ENCODE measurements at regions not wholly inside any gene's neighbourhood (a gene's known extent, or its start where the extent isn't known, plus 50 kb on each side); places are given as distances from the start of the nearest gene placed in this dataset.

GRCh38 chr10:29713450-29713849 lies 78.7 kb upstream of the SVIL start:
- Histone ChIP-seq H3K4me3 (ENCODE audit: low read length, poor library complexity, severe bottlenecking) (no peak overlapping the region), H3K4me2 (ENCODE audit: low read depth, low read length, poor library complexity, severe bottlenecking) (no peak overlapping the region), H3K9me2 (replicated peaks; ENCODE audit: low read depth, low read length) (no peaks in the 10 kb centered on the region), H3K9ac (ENCODE audit: low read depth, low read length, poor library complexity, severe bottlenecking) (no peak overlapping the region), H3F3A (ENCODE audit: low read depth) (no peaks in the 10 kb centered on the region), H3K36me3 (ENCODE audit: insufficient read depth, low read length) (no peaks in the 10 kb centered on the region), H2AFZ (ENCODE audit: low read length) (no peak overlapping the region), H3K4me1 (ENCODE audit: insufficient read depth, low read length, poor library complexity, severe bottlenecking) (no peaks in the 10 kb centered on the region), H3K9me3 (ENCODE audit: insufficient read depth, low read depth, low read length) (no peaks in the 10 kb centered on the region), H3K27me3 (ENCODE audit: insufficient read depth, low read length, poor library complexity, severe bottlenecking) (no peaks in the 10 kb centered on the region), H4K20me1 (ENCODE audit: insufficient read depth, low read length, poor library complexity, severe bottlenecking) (no peaks in the 10 kb centered on the region), H3K79me2 (ENCODE audit: insufficient read depth, low read length) (peaks cover 11% of the 10 kb centered on the region; the same call in 1 of the 2 replicates)
- TF ChIP-seq EZH2phosphoT487 (IDR thresholded peaks at IDR 0.05; ENCODE audit: borderline replicate concordance), result no peak
- TF ChIP-seq, protein P1, sequence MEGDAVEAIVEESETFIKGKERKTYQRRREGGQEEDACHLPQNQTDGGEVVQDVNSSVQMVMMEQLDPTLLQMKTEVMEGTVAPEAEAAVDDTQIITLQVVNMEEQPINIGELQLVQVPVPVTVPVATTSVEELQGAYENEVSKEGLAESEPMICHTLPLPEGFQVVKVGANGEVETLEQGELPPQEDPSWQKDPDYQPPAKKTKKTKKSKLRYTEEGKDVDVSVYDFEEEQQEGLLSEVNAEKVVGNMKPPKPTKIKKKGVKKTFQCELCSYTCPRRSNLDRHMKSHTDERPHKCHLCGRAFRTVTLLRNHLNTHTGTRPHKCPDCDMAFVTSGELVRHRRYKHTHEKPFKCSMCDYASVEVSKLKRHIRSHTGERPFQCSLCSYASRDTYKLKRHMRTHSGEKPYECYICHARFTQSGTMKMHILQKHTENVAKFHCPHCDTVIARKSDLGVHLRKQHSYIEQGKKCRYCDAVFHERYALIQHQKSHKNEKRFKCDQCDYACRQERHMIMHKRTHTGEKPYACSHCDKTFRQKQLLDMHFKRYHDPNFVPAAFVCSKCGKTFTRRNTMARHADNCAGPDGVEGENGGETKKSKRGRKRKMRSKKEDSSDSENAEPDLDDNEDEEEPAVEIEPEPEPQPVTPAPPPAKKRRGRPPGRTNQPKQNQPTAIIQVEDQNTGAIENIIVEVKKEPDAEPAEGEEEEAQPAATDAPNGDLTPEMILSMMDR (conservative IDR thresholded peaks at IDR 0.05; ENCODE audit: low read length), result no peak

GRCh38 chr10:29712108-29712507 lies 77.3 kb upstream of the SVIL start:
- H3K9me3 ChIP-seq (ENCODE audit: insufficient read depth, low read depth, low read length), result no peaks in the 10 kb centered on the region
- no peak overlapping the region for H3K4me2 ChIP-seq (ENCODE audit: low read depth, low read length, poor library complexity, severe bottlenecking)
- no peaks in the 10 kb centered on the region for H3K4me1 ChIP-seq (ENCODE audit: insufficient read depth, low read length, poor library complexity, severe bottlenecking)
- H3K4me3 ChIP-seq (ENCODE audit: low read length, poor library complexity, severe bottlenecking), result no peak overlapping the region
- no peaks in the 10 kb centered on the region for H4K20me1 ChIP-seq (ENCODE audit: insufficient read depth, low read length, poor library complexity, severe bottlenecking)
- H3K36me3 ChIP-seq (ENCODE audit: insufficient read depth, low read length), result no peaks in the 10 kb centered on the region
- no peak overlapping the region for H3K9ac ChIP-seq (ENCODE audit: low read depth, low read length, poor library complexity, severe bottlenecking)
- TF ChIP-seq, protein P1 (conservative IDR thresholded peaks at IDR 0.05; ENCODE audit: low read length), result no peak
- peaks cover 8% of the 10 kb centered on the region; the same call in 1 of the 2 replicates for H3K79me2 ChIP-seq (ENCODE audit: insufficient read depth, low read length)
- H3K9me2 ChIP-seq (replicated peaks; ENCODE audit: low read depth, low read length), result no peaks in the 10 kb centered on the region
- H2AFZ ChIP-seq (ENCODE audit: low read length), result no peak overlapping the region
- H3F3A ChIP-seq (ENCODE audit: low read depth), result no peaks in the 10 kb centered on the region
- no peaks in the 10 kb centered on the region for H3K27me3 ChIP-seq (ENCODE audit: insufficient read depth, low read length, poor library complexity, severe bottlenecking)

GRCh38 chr10:29710128-29710527 lies 75.4 kb upstream of the SVIL start:
- no peaks in the 10 kb centered on the region for H4K20me1 ChIP-seq (ENCODE audit: insufficient read depth, low read length, poor library complexity, severe bottlenecking)
- no peak overlapping the region for H3K4me2 ChIP-seq (ENCODE audit: low read depth, low read length, poor library complexity, severe bottlenecking)
- no peak overlapping the region for H2AFZ ChIP-seq (ENCODE audit: low read length)
- H3K4me3 ChIP-seq (ENCODE audit: low read length, poor library complexity, severe bottlenecking), result no peak overlapping the region
- H3K36me3 ChIP-seq (ENCODE audit: insufficient read depth, low read length), result no peaks in the 10 kb centered on the region
- H3K4me1 ChIP-seq (ENCODE audit: insufficient read depth, low read length, poor library complexity, severe bottlenecking), result no peaks in the 10 kb centered on the region
- no peaks in the 10 kb centered on the region for H3K27me3 ChIP-seq (ENCODE audit: insufficient read depth, low read length, poor library complexity, severe bottlenecking)
- no peaks in the 10 kb centered on the region for H3K79me2 ChIP-seq (ENCODE audit: insufficient read depth, low read length)
- no peaks in the 10 kb centered on the region for H3F3A ChIP-seq (ENCODE audit: low read depth)
- H3K9me3 ChIP-seq (ENCODE audit: insufficient read depth, low read depth, low read length), result no peaks in the 10 kb centered on the region
- no peaks in the 10 kb centered on the region for H3K9me2 ChIP-seq (replicated peaks; ENCODE audit: low read depth, low read length)
- H3K9ac ChIP-seq (ENCODE audit: low read depth, low read length, poor library complexity, severe bottlenecking), result no peak overlapping the region
- TF ChIP-seq EZH2phosphoT487 (IDR thresholded peaks at IDR 0.05; ENCODE audit: borderline replicate concordance), result no peak
- TF ChIP-seq, protein P1 (conservative IDR thresholded peaks at IDR 0.05; ENCODE audit: low read length), result no peak

Measured in Loucy (cell line).